ENCODE measurements at regions not wholly inside any gene's neighbourhood (a gene's known extent, or its start where the extent isn't known, plus 50 kb on each side); places are given as distances from the start of the nearest gene placed in this dataset.
"Not testable (repeated sequence)": the region's sequence is repeated elsewhere in the genome, so short reads cannot be mapped to it uniquely, and the experiment has no call there.

DNA sequence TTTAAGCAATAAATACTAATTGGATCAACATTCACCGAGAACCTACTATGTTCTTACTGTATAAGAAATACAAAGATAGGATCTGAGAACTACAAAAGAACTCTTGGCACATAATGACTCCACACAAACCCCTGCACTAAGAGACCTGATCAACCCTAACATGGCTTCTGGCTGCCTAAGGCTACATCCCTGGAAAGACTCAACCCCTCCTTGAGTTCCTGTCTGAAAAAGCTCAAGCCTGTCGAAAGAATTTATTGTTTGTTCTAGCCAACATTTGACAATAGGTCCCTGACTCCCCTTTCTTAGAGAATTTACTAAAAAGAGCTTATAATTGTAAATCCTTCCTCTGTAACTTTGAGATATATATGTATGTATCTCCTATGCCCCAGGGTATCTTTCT, 125.3 kb upstream of the SGCE start:
- DNase-seq (ENCODE audit: low spot score) (no peak), ATAC-seq (ENCODE audit: low FRiP score) (no peak)
- TF ChIP-seq, protein P1, sequence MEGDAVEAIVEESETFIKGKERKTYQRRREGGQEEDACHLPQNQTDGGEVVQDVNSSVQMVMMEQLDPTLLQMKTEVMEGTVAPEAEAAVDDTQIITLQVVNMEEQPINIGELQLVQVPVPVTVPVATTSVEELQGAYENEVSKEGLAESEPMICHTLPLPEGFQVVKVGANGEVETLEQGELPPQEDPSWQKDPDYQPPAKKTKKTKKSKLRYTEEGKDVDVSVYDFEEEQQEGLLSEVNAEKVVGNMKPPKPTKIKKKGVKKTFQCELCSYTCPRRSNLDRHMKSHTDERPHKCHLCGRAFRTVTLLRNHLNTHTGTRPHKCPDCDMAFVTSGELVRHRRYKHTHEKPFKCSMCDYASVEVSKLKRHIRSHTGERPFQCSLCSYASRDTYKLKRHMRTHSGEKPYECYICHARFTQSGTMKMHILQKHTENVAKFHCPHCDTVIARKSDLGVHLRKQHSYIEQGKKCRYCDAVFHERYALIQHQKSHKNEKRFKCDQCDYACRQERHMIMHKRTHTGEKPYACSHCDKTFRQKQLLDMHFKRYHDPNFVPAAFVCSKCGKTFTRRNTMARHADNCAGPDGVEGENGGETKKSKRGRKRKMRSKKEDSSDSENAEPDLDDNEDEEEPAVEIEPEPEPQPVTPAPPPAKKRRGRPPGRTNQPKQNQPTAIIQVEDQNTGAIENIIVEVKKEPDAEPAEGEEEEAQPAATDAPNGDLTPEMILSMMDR (IDR thresholded peaks at IDR 0.05): no peak

DNA sequence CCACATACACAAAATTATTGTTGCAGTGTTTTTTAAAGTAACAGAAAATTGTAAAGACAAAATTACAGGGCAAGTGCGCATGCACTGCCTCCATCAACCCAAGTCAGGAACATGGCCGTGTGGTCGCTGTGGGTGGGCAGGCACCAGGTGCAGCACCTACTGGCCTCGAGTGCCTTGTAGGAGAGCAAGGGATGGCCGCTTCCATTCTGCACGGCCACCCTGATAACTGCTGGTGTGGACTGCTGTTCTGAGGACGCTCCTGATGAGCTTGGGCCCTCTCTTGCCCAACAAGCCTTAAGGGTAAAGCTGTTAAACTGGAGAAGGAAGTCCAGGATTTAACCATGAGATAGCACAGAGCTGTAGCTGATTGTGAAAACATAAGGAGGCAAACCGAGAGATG, 124.6 kb upstream of the PPP1R9A start:
- no peak for ATAC-seq (ENCODE audit: low FRiP score)
- TF ChIP-seq, protein P1 (IDR thresholded peaks at IDR 0.05): no peak

DNA sequence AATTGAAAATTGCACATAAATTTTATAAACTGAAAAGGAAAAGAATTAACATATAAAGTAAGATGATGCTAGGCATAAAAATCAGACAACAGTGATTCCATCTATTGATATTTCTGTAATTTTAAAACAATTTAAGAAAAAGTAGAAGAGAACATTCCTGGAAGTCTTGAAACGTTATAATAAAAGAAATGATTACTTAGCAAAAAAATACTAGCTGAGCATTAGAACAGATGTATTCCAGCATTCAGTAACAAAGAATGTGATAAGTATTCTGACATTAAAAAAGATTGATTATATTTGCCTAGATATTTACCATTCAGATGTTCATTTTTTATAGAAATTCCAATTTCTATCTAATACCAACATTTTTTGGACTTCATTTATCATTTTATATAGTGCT, 120.1 kb upstream of the PPP1R9A start:
- TF ChIP-seq, protein P1 (IDR thresholded peaks at IDR 0.05): no peak
- no peak for ATAC-seq (ENCODE audit: low FRiP score)
- no peak for DNase-seq (ENCODE audit: low spot score)

More for the DNA sequence above, 124.6 kb upstream of the PPP1R9A start:
- no peak for DNase-seq (ENCODE audit: low spot score)

DNA sequence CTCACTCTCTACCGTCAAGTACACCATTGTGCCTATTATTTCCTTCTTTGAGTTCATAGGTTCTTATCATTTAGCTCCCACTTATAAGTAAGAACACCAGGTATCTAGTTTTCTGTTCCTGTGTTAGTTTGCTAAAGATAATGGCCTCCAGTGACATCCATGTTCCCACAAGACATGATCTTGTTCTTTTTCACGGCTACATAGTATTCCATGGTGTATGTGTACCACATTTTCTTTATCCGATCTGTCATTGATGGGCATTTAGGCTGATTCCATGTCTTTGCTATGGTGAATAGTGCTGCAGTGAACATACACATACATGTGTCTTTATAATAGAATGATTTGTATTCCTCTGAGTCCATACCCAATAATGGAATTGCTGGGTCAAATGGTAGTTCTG, 119.0 kb upstream of the PPP1R9A start:
- not testable (repeated sequence) for ATAC-seq (ENCODE audit: low FRiP score); DNase-seq (ENCODE audit: low spot score)

DNA sequence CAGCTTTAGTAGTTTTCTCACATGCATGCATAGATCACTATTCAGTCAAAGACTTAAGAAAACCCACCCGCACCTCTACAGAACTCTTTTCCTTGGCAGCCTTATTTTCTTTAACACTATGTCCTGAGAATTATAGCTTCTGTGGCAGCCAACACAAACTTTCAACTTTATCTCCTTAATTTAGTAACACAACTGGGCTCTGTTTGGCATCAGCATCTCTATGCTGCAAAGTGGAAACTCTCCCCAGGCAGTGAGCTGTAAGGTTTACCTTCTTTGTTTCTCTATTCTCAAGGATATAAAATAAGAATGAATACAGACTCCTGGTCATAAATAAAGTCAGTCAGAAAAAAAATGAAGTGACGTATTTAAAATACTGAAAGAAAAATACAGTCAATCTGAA, 115.2 kb upstream of the PPP1R9A start:
- no peak for ATAC-seq (ENCODE audit: low FRiP score)
- DNase-seq (ENCODE audit: low spot score): no peak
- TF ChIP-seq, protein P1 (IDR thresholded peaks at IDR 0.05): no peak

DNA sequence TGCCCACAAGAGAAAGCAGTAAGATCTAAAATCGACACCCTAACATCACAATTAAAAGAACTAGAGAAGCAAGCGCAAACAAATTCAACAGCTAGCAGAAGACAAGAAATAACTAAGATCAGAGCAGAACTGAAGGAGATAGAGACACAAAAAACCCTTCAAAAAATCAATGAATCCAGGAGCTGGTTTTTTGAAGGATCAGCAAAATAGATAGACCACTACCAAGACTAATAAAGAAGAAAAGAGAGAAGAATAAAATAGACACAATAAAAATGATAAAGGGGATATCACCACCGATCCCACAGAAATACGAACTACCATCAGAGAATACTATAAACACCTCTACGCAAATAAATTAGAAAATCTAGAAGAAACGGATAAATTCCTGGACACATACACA, 110.0 kb upstream of the PPP1R9A start:
- ATAC-seq (ENCODE audit: low FRiP score): not testable (repeated sequence)

DNA sequence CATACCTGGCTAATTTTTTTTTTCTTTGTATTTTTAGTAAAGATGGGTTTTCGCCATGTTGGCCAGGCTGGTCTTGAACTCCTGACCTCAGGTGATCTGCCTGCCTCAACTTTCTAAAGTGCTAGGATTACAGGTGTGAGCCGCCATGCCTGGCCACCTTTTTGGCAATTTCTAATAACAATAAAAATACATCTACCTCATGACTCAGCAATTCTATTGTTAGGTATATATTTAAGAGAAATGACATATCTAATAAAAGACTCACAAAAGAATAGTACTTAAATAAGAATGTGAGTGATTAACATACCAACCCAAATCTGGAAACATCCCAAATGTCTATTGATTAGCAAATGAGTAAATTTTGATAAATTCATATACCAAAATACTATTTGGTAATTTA, 103.6 kb upstream of the PPP1R9A start:
- ATAC-seq (ENCODE audit: low FRiP score): no peak
- DNase-seq (ENCODE audit: low spot score): no peak
- TF ChIP-seq, protein P1 (IDR thresholded peaks at IDR 0.05): no peak

More for the DNA sequence above, 110.0 kb upstream of the PPP1R9A start:
- DNase-seq (ENCODE audit: low spot score): not testable (repeated sequence)

DNA sequence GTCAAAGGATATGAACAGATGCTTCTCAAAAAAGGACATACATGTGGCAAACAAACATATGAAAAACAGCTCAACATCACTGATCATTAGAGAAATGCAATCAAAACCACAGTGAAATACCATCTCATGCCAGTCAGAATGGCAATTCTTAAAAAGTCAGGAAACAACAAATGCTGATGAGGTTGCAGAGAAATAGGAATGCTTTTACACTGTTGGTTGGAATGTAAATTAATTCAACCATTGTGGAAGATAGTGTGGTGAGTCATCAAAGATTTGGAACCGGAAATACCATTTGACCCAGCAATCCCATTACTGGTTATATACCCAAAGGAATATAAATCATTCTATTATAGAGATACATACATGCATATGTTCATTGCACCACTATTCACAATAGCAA, 98.7 kb upstream of the PPP1R9A start:
- not testable (repeated sequence) for ATAC-seq (ENCODE audit: low FRiP score); DNase-seq (ENCODE audit: low spot score)

DNA sequence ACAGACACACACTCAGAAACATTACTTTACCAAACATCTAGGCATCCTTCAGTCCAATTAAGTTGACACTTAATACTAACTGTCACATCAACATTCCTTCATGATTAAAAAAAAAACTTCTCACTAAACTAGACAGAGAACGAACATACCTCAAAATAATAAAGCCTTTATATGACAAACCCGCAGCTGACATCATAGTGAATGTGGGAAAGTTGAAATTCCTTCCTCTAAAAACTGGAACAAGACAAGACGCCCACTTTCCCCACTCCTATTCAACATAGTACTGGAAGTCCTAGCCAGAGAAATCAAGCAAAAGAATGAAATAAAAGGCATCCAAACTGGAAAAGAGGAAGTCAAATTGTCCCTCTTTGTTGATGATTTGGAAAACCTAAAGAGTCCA, 96.9 kb upstream of the PPP1R9A start:
- no peak for DNase-seq (ENCODE audit: low spot score)
- TF ChIP-seq, protein P1 (IDR thresholded peaks at IDR 0.05): no peak
- no peak for ATAC-seq (ENCODE audit: low FRiP score)
